HG03039 (cell line): ENCODE measurements at regions not wholly inside any gene's neighbourhood (a gene's known extent, or its start where the extent isn't known, plus 50 kb on each side); places are given as distances from the start of the nearest gene placed in this dataset.

Experiments used
- ATAC-seq: cut with Tn5 transposase; IDR thresholded peaks from one replicate; pipeline ENCODE4 v1.9.1; 2021; ENCODE audit warnings: mild to moderate bottlenecking, moderate library complexity; ENCODE audit not compliant: unreplicated experiment

DNA sequence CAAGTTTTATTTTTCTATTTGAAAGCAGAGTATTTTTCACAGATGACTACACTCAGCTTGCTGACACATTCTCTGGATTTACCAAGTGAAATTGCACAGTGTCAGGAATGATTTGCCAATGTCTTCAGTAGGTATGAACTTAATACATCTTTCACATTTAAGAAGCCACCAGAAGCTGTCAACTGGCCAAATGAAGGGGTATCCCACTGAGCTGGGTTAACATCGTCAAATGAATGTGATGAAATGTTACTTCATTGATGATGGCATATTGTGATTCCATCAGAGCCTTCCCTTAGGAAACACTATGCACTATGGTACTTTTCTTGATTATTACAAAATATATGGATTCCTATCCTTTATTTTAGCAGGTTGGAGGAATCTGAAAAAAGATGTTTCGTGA is 592.3 kb downstream of the FGF9 start:
- no peak for ATAC-seq

DNA sequence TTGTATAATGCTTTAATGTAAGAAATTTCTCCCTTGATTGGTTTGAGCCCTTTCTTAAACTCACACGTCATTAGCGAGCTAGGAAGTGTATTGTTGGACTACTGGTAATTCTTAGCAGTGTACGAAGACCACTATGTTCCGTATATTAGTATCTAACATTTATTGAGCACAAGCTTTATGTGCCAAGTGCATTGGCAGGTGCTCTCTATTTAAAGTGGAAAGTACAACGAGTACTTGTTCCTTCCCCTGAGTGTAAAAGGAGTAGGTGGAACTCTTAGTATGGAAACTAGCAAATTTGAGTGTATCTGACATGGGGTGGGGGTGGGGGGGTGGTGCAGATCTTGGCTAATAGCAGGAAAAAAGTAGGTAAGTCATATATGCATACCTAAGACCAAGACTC is 594.7 kb downstream of the FGF9 start:
- no peak for ATAC-seq

DNA sequence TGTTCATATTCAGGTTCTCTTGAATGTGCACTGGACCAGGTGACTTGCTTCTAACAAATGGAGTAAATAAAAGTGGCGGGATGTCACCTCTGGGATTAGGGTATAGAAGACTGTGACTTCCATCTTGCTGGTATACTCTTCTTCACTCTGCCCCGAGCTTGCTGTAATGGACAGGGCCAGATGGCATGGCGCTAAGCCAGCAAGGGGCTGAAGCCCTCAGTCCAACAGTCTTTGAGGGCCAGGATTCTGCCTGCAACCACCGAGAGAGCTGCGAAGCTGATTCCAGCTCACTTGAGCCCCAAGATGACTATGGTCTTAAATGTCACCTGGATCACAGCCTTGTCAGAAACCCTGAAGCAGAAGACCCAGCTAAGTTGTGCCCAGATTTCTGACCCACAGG is 600.0 kb downstream of the FGF9 start:
- ATAC-seq: no peak

DNA sequence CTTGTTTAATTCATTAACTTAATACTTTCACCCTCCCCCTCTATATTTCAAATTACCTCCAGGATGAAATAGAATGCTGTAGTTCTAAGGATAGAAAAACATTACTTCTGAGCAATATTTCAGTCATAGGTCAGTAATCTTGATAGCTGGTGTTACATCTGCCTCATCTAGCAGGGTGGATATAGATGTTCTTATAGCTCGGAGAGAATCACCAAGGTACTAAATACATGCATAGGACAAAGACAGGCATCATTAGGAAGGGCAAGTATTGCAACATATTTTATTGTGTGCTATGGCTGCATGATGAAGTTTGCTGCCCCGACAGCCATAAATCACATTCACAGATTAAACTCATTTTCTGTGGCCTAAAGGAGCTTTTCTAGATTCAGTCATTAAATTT is 601.0 kb downstream of the FGF9 start:
- ATAC-seq: no peak

DNA sequence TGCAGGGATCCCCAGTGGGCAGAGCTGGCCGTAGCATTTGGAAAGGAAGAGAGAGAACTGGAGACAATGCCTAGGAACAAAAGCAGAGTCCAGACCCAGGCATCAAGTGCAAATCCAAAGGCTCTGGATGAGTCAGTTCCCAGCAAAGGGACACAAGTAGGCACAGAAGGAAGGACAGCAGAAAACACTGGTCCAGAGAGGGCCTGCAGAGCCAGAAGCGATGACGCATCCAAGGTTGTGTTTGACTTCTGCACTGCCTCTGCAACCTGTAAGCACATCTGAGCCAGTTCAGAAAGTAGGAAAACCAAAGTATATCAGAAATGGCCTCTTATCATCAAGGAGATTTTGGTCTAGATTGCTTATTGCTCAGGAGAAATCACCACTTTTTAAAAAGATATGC is 604.5 kb downstream of the FGF9 start:
- ATAC-seq: no peak

DNA sequence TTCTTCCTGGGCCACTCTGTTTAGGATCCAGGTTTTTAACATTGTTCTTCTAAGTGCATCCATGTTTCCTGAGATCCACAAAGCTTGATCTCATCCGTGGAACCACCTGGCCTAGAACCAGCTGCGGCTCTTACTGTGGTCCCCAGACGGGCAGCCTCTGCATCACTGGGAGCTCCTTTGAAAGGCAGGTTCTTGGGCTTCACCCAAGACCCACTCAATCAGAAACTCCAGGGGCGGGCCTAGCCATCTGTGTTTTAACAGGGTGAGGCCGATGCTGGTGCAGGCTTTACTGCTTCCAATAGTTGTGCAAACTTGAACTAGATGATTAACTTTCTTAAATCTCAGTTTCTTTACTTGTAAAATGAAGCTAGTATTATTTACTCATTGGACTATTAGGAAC is 605.7 kb downstream of the FGF9 start:
- no peak for ATAC-seq

DNA sequence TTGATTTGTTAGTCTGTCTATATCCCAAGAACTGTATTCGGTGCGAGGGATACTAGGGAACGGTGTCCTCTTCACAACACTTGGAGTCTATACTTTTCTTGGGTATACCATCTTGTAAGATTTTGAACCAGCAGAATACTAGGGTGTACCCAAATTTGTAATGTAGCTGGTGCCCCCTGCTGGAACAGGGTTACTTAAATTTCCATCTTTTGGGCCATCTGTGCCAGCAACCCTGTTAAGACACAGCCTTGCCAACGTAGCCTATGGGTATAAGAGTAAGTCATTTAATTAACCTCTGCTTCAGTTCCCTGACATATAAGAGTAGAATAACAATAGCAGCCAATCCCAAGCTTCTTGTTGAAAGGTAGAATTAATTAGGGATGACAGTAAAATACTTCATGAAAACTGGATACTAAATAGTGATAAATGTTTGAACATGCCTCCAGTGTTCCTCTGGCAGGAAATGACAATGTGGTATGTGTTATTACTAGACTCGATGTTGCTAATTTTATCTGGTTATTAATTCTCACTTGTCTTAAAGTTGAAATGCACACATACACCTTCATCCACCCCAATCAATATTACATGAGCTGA is 607.6 kb downstream of the FGF9 start:
- no peak for ATAC-seq

DNA sequence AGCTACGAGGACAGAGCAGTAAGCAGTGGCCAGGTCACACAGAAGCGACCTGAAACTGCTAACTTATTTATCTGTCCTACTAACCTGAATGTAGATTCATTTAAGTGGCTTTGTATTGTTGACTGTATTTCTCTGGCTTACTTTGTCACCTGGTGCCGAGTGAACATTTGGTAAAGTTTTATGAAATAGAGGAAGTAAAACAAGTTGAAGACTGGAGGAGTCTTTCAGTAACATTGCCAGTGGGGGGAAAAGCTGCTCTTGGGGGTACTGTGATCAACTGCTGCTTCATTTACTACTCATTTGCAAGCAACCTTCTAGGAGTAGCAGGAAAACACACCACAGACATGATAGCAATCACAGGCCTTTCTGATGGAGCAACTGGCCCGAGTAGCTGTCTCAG is 615.0 kb downstream of the FGF9 start:
- ATAC-seq: no peak

DNA sequence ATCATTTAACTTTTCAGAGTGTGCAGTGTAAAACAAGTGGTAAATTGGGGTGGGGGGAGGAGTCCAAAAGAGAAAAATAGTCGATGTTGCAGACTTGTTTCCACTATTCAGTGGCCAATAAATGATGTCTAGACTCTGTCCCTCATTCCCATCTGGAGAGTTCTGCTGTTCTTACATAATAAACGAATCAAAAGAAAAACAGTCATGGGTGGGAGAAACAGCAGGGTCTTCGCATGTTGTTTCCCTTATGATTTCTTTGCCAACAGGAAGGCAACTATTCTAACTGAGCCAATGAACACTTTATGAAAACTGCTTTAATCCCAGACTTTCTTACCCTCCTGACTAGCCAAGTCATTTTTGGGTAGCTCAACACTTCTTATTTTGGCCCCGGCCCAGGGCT is 615.5 kb downstream of the FGF9 start:
- ATAC-seq: no peak

DNA sequence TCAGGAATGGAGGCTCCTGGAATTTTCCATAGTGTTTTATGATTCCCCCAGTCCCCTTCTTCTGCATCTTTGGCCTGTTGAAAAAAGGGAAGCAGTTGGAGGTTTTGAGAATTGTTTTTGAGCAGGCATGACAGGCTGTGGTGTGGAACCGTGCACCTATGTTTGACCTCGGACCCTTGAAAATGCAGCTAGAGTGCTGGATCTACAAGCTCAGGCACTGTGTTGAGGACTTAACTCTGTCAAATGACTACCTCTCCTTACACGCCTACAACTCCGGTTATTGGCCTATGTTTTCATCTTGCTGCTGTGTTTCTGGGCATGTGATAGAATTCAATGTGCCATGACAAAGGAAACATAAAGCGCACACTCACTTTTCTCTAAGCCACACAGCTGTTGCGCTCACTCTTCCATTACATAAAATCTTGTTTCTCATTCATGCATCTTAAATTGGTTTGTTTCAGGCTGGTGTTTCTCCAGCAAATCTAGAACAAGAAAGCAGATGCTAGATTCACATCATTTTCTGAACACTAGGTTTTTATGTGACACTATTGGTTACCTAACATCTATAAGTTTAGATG is 616.6 kb downstream of the FGF9 start:
- no peak for ATAC-seq

DNA sequence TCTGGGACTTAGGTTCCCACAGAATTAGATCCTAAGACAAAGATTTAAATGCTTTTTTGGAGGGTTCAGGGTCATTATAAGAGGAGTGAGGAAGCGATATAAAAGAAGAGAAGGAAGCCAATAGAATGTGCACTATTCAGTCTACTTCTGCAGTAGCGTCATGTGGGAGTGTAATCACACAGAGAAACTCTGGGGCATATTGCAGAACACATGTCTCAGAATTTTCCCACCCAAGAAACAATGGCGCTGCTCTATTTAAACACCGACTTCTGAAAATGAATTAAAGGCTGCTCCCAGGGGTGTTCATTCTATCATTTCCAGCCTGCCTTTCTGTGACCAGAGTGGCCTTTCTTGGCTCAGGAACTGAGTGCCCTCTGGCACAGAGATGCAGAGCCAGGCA is 617.6 kb downstream of the FGF9 start:
- no peak for ATAC-seq

DNA sequence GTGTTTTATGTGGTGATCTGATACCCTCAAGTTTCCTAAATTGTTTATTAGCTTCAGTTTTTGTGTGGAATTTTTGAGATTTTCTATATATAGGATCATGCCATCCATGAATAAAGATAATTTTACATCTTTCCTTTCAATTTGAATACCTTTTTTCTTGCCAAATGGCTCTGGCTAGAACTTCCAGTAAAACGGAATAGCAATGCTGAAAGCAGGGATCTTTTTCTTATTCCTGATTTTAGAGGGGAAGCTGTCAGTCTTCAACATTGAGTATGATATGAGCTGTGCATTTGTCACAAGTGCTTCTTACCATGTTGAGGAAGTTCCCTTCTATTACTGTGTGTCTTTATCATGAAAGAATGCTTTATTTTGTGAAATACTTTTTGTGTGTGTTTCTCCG is 618.8 kb downstream of the FGF9 start:
- no peak for ATAC-seq

DNA sequence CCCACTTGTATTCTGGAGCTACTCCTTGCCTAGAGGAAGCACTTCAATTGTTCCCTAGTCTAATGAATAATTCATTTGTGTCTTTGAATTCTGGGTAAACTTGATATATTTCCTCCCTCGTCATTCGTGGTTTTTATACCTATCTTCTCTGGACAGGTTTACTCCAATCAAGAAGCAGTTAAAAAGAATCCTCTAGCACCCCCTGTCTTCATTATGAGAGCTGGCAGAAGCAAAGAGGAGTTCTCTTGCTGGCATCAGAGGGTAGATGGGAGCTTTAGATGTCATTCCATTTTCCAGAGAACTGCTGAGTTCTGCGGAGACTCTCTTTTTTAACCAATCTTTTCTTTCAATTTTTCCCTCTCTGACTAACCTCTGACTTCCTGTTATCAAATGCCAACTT is 627.7 kb downstream of the FGF9 start:
- no peak for ATAC-seq

DNA sequence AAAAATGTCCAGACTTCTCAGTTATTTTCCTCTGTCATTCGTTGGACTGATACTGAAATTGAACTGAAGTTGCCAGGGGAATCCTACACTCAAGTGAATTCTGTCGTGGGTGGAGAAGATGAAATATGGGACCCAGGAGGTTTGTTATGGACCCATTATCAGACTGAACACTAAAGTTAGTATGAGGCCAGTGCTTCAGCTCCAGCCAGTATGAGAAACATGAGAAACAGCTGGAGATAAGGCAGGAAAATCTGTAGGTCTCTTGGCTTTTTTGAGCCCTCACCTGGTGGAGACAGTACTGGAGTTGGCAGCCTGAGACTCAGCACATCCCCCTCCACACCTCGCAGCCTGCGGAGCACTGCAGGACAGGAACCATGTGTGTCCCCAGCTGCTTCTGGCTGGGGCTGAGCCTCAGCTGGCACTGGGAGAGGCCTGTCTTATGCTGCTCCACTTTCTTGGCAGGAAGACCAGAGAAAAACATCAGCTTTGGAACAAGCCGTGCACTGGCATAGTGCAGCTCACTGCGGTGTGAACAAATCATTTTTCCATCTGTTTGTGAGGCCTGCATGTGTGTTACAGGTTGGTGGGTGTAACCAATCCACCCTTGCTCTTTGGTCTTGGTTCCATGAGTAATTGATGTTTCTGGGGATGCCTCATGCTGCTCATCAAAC is 641.0 kb downstream of the FGF9 start:
- no peak for ATAC-seq

DNA sequence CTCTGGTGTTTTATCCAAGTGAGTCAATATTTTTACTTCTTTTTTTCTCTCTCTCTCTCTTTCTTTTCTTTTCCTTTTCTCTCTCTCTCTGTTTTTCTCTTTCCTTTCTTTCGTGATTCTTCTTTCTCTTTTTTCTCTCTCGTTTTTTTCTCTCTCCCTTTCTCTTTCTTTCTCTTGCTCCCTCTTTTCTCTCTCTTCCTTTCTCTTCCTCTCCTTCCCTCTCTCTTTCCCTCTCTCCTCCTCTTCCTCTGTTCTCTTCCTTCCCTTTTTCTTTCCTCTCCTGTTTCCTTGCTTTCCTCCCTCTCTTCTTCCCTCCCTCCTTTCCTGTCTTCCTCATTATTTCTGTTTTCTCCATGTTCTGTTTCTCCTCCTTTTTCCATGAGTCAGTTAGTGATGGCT is 641.5 kb downstream of the FGF9 start:
- no peak for ATAC-seq

DNA sequence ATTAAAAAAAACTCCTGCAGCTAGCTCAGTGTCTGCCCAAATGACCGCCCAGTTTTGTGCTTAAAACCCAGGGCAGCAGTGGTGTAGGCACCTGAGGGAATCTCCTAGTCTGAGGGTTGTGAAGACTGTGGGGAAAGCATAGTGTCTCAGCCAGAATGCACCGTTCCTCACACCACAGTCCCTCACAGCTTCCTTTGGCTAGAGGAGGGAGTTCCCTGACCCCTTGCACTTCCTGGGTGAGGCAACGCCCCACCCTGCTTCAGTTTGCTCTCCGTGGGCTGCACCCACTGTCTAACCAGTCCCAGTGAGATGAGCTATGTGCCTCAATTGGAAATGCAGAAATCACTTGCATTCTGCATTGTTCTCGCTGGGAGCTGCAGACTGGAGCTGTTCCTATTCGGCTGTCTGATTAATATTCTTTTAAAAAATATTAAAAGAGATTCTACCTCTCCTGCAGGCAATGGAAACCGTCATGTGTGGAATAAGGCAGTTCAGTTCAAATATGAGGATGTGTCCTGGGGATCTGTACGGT is 645.7 kb downstream of the FGF9 start:
- ATAC-seq: no peak

DNA sequence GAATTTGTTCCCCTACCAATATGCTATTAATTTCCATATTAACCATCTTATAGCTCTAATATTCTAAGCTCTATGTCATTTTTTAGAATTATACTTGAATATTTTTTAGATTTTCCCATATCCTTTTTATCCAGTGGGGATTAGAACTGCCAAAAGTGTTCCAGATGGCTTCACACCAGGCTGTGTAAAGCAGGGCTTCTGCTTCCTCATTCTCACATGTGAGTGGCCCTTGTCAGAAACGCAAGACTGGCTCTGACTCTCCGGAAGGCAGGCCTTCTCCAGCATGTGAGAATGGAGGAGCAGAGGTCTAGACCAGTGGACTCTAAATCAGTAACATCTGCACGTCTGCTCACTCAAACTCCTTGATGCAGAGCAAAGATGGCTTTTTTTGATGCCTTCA is 650.1 kb downstream of the FGF9 start:
- ATAC-seq: no peak

DNA sequence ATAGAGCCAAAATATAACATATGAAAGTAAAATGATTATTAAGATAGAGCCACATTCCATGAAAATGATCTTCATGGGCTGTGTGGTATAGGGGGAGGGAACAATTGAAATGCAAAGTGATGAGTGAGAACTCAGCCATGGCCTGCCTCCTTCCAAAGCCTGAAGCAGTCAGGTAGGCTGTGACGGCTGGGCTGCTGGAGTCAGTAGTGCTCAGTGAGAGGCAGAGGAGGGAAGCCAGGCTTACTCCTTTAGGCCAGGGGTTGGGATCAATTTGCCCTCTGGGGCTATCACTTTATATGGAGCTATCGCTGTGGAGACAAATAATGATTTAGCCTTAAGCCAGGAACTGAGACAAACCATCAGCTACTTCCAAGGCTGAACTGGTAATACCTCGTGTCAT is 654.9 kb downstream of the FGF9 start:
- ATAC-seq: no peak

DNA sequence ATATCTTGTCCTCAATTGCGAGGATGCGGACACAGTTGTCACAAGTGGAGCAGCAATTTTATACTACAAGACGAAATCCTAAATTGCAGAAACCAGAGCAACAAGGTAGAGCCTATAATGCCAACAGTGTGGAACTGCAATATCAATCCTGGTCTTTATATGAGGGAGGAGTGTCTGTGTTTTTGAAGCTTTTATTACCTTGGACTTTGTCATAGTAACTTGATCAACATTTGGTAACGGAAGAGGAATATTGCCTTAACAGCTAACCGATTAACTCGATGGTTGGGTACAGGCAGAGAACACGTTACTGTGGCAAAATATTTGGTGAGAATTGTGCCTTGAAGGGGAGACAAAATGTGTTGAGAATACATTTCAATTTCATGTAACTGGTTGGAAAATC is 661.5 kb downstream of the FGF9 start:
- no peak for ATAC-seq

DNA sequence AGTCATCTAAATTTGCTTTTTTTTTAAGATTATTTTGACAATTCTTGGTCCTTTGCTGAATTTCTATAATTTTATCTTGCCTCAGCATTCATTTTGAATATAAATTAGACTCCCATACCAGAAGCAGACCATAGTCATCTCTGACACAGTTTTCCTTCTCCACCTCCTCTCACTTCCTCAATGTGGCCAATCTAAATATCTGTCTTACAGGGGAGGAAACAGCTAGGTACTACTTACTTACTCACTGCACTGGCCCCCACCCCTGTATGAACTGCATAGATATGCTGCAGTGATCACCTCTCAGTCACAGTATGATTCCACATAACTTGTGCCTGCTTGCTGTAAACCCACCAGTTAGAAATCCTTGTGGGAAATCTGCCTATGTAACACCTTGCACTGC is 665.6 kb downstream of the FGF9 start:
- ATAC-seq: no peak

DNA sequence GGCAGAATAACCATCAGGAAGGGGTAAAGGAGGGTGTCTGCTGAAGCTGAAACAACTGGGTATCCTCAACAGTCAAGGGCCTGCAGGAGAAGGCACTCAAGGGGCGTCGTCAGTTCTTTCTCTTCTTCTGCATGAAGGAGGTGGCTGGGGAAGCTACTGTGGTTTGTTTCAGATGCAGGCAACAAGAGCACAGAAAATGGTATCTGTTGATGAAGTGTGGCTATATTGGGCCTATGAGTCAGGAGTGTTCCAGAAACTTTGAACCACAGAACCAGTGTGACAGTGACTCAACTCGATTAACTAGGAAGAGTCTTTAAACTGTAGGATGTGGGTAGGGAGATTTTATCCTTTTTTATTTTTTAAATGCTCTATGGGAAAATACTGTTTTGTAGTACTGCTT is 686.3 kb downstream of the FGF9 start:
- no peak for ATAC-seq

DNA sequence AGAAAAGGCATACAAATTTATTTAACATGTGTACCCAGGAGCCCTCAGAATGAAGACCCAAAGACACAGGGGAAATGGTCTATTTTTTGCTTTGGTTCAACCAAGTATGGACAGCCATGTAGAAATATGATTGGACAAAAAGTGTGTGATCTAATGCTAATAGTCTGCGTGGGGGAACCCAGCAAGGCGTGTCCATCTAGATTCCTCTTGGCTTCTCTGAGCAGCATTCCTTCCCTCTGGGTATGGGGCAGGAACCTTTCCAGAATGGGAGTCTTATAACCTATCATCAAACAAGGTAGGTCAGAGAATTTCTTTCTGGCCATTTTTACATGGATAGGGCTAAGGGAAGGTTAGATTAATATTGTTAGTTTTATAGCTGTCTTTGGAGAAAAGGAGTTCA is 698.2 kb downstream of the FGF9 start:
- ATAC-seq: no peak

DNA sequence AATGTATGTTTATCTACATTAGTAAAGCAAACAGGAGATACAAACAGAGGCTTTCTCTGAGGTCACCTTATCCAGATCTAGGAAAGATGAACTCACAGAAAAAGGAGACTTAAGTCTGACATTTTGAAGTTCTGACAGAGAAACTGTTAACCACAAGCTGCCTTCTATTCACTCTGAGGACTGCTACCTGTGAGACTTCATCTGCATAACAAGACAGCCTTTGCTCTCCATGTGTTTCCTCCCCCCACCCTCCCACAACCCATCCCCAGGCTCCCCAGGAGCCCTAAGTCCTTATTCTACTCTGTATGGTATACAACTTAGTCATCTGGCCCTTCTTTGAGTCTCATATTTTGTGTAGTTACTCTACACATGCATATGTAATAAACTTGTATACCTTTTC is 699.0 kb downstream of the FGF9 start:
- ATAC-seq: no peak
